Activated naive CD8-positive, alpha-beta T cell treated with anti-CD3 and anti-CD28 coated beads for 36 hours (primary cell): ENCODE measurements at regions not wholly inside any gene's neighbourhood (a gene's known extent, or its start where the extent isn't known, plus 50 kb on each side); places are given as distances from the start of the nearest gene placed in this dataset.

Experiments
- DNase-seq: peaks from one replicate; pipeline ENCODE4 v3.0.0; 2021
- H3K27ac Mint-ChIP-seq: one replicate; pipeline ENCODE4 v1.8.0; 2022; ENCODE audit warnings: mild to moderate bottlenecking, moderate library complexity, mixed read lengths
- H3K27me3 Mint-ChIP-seq: one replicate; pipeline ENCODE4 v1.8.0; 2022; ENCODE audit warnings: mild to moderate bottlenecking, mixed read lengths
- H3K36me3 Mint-ChIP-seq: one replicate; pipeline ENCODE4 v1.8.0; 2021; ENCODE audit warnings: mild to moderate bottlenecking, mixed read lengths
- H3K4me1 Mint-ChIP-seq: one replicate; pipeline ENCODE4 v1.8.0; 2021; ENCODE audit warnings: mixed read lengths
- H3K4me3 Mint-ChIP-seq: one replicate; pipeline ENCODE4 v1.8.0; 2022; ENCODE audit warnings: mild to moderate bottlenecking, moderate library complexity, mixed read lengths
- H3K9me3 Mint-ChIP-seq: one replicate; pipeline ENCODE4 v1.8.0; 2022; ENCODE audit warnings: mixed read lengths

GRCh38 chr7:32170838-32171237 lies 100.6 kb upstream of the PDE1C start:
- Mint-ChIP-seq H3K9me3 (no peaks in the 10 kb centered on the region), H3K27me3 (no peaks in the 10 kb centered on the region), H3K4me3 (no peak overlapping the region), H3K36me3 (no peaks in the 10 kb centered on the region), H3K4me1 (no peaks in the 10 kb centered on the region), H3K27ac (no peak overlapping the region)
- no peak for DNase-seq

- Mint-ChIP-seq H3K27ac (no peak overlapping the region), H3K4me3 (no peak overlapping the region), H3K36me3 (no peaks in the 10 kb centered on the region), H3K27me3 (no peaks in the 10 kb centered on the region), H3K4me1 (no peaks in the 10 kb centered on the region), H3K9me3 (no peaks in the 10 kb centered on the region)
- no peak for DNase-seq
These were observed 99.0 kb upstream of the PDE1C start for GRCh38 chr7:32169228-32169627.

- DNase-seq = no peak
- H3K4me3 Mint-ChIP-seq = no peak overlapping the region
- no peak overlapping the region for H3K27ac Mint-ChIP-seq
- H3K27me3 Mint-ChIP-seq = no peaks in the 10 kb centered on the region
- H3K36me3 Mint-ChIP-seq = no peaks in the 10 kb centered on the region
- no peaks in the 10 kb centered on the region for H3K4me1 Mint-ChIP-seq
- H3K9me3 Mint-ChIP-seq = no peaks in the 10 kb centered on the region
These were observed 97.6 kb upstream of the PDE1C start for GRCh38 chr7:32167815-32168214.

- H3K4me3 Mint-ChIP-seq = no peak overlapping the region
- no peaks in the 10 kb centered on the region for H3K27me3 Mint-ChIP-seq
- no peak overlapping the region for H3K27ac Mint-ChIP-seq
- H3K36me3 Mint-ChIP-seq = no peaks in the 10 kb centered on the region
- no peak for DNase-seq
- no peaks in the 10 kb centered on the region for H3K9me3 Mint-ChIP-seq
- no peaks in the 10 kb centered on the region for H3K4me1 Mint-ChIP-seq
These were observed 97.0 kb upstream of the PDE1C start for GRCh38 chr7:32167256-32167655.

- Mint-ChIP-seq H3K9me3 (no peaks in the 10 kb centered on the region), H3K4me3 (no peak overlapping the region), H3K36me3 (no peaks in the 10 kb centered on the region), H3K27me3 (no peaks in the 10 kb centered on the region), H3K27ac (no peak overlapping the region), H3K4me1 (no peaks in the 10 kb centered on the region)
- no peak for DNase-seq
These were observed 94.3 kb upstream of the PDE1C start for GRCh38 chr7:32164341-32164996.

GRCh38 chr7:32163896-32164295 lies 93.7 kb upstream of the PDE1C start:
- no peaks in the 10 kb centered on the region for H3K36me3 Mint-ChIP-seq
- no peak for DNase-seq
- no peak overlapping the region for H3K4me3 Mint-ChIP-seq
- H3K9me3 Mint-ChIP-seq = no peaks in the 10 kb centered on the region
- no peak overlapping the region for H3K27ac Mint-ChIP-seq
- H3K4me1 Mint-ChIP-seq = no peaks in the 10 kb centered on the region
- no peaks in the 10 kb centered on the region for H3K27me3 Mint-ChIP-seq

- Mint-ChIP-seq H3K4me1 (no peaks in the 10 kb centered on the region), H3K4me3 (no peak overlapping the region), H3K27me3 (no peaks in the 10 kb centered on the region), H3K36me3 (no peaks in the 10 kb centered on the region), H3K27ac (no peak overlapping the region), H3K9me3 (no peaks in the 10 kb centered on the region)
- DNase-seq = no peak
These were observed 93.1 kb upstream of the PDE1C start for GRCh38 chr7:32163141-32163806.

GRCh38 chr7:32161708-32162107 lies 91.5 kb upstream of the PDE1C start:
- Mint-ChIP-seq H3K27me3 (no peaks in the 10 kb centered on the region), H3K4me1 (no peaks in the 10 kb centered on the region), H3K27ac (no peak overlapping the region), H3K4me3 (no peak overlapping the region), H3K36me3 (no peaks in the 10 kb centered on the region), H3K9me3 (no peaks in the 10 kb centered on the region)
- no peak for DNase-seq

- H3K9me3 Mint-ChIP-seq = no peaks in the 10 kb centered on the region
- no peak overlapping the region for H3K27ac Mint-ChIP-seq
- no peak overlapping the region for H3K4me3 Mint-ChIP-seq
- no peaks in the 10 kb centered on the region for H3K4me1 Mint-ChIP-seq
- DNase-seq = no peak
- H3K27me3 Mint-ChIP-seq = no peaks in the 10 kb centered on the region
- no peaks in the 10 kb centered on the region for H3K36me3 Mint-ChIP-seq
These were observed 88.8 kb upstream of the PDE1C start for GRCh38 chr7:32158751-32159745.

GRCh38 chr7:32158076-32158475 lies 87.9 kb upstream of the PDE1C start:
- H3K9me3 Mint-ChIP-seq = no peaks in the 10 kb centered on the region
- H3K4me3 Mint-ChIP-seq = no peak overlapping the region
- no peaks in the 10 kb centered on the region for H3K4me1 Mint-ChIP-seq
- no peak for DNase-seq
- no peaks in the 10 kb centered on the region for H3K27me3 Mint-ChIP-seq
- H3K36me3 Mint-ChIP-seq = no peaks in the 10 kb centered on the region
- no peak overlapping the region for H3K27ac Mint-ChIP-seq

GRCh38 chr7:32155712-32156111 lies 85.5 kb upstream of the PDE1C start:
- Mint-ChIP-seq H3K36me3 (no peaks in the 10 kb centered on the region), H3K4me1 (no peaks in the 10 kb centered on the region), H3K4me3 (no peak overlapping the region), H3K27me3 (no peaks in the 10 kb centered on the region), H3K9me3 (no peaks in the 10 kb centered on the region), H3K27ac (no peak overlapping the region)
- DNase-seq = no peak

- Mint-ChIP-seq H3K27ac (no peak overlapping the region), H3K4me3 (no peak overlapping the region), H3K4me1 (no peaks in the 10 kb centered on the region), H3K27me3 (no peaks in the 10 kb centered on the region), H3K9me3 (no peaks in the 10 kb centered on the region), H3K36me3 (no peaks in the 10 kb centered on the region)
- no peak for DNase-seq
These were observed 84.6 kb upstream of the PDE1C start for GRCh38 chr7:32154797-32155196.

- H3K27ac Mint-ChIP-seq = no peak overlapping the region
- no peaks in the 10 kb centered on the region for H3K4me1 Mint-ChIP-seq
- DNase-seq = no peak
- no peaks in the 10 kb centered on the region for H3K9me3 Mint-ChIP-seq
- no peaks in the 10 kb centered on the region for H3K27me3 Mint-ChIP-seq
- no peak overlapping the region for H3K4me3 Mint-ChIP-seq
- H3K36me3 Mint-ChIP-seq = no peaks in the 10 kb centered on the region
These were observed 82.8 kb upstream of the PDE1C start for GRCh38 chr7:32153006-32153405.

GRCh38 chr7:32152576-32152975 lies 82.4 kb upstream of the PDE1C start:
- Mint-ChIP-seq H3K4me3 (no peak overlapping the region), H3K27ac (no peak overlapping the region), H3K27me3 (no peaks in the 10 kb centered on the region), H3K4me1 (no peaks in the 10 kb centered on the region), H3K9me3 (no peaks in the 10 kb centered on the region), H3K36me3 (no peaks in the 10 kb centered on the region)
- DNase-seq = no peak

- DNase-seq = no peak
- Mint-ChIP-seq H3K9me3 (no peaks in the 10 kb centered on the region), H3K4me3 (no peak overlapping the region), H3K36me3 (no peaks in the 10 kb centered on the region), H3K27me3 (no peaks in the 10 kb centered on the region), H3K27ac (no peak overlapping the region), H3K4me1 (no peaks in the 10 kb centered on the region)
These were observed 80.4 kb upstream of the PDE1C start for GRCh38 chr7:32150589-32150988.
